Central memory CD4-positive, alpha-beta T cell (primary cell): ENCODE measurements at regions not wholly inside any gene's neighbourhood (a gene's known extent, or its start where the extent isn't known, plus 50 kb on each side); places are given as distances from the start of the nearest gene placed in this dataset.
"Not testable (repeated sequence)": the region's sequence is repeated elsewhere in the genome, so short reads cannot be mapped to it uniquely, and the experiment has no call there.

Experiments used
- DNase-seq: peaks from one replicate; pipeline ENCODE4 v3.0.0; 2022

DNA sequence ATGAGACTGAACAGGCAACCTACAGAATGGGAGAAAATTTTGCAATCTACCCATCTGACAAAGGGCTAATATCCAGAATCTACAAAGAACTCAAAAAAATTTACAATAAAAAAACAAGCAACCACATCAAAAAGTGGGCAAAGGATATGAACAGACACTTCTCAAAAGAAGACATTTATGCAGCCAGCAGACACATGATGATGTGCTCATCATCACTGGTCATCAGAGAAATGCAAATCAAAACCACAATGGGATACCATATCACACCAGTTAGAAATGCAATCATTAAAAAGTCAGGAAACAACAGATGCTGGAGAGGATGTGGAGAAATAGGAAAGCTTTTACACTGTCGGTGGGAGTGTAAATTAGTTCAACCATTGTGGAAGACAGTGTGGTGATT is 51.7 kb upstream of the PAXBP1 start:
- not testable (repeated sequence) for DNase-seq

DNA sequence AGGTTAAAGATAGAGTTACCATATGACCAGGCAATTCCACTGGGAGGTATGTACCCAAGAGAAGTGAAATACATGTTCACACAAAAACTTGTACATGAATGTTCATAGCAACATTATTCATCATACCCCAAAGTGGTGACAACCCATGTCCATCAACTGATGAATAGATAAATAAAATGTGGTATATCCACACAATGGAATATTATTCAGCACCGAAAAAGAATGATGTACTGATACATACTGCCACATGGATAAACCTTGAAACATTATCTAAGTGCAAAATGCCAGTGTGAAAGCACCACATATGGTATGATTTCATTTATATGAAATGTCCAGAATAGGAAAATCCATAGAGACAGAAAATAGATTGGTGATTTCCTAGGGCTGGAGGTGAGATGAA is 53.4 kb upstream of the PAXBP1 start:
- DNase-seq = no peak

- DNase-seq = peak; percentile 22
These were observed 55.0 kb upstream of the PAXBP1 start for GRCh38 chr21:32826329-32827167.

DNA sequence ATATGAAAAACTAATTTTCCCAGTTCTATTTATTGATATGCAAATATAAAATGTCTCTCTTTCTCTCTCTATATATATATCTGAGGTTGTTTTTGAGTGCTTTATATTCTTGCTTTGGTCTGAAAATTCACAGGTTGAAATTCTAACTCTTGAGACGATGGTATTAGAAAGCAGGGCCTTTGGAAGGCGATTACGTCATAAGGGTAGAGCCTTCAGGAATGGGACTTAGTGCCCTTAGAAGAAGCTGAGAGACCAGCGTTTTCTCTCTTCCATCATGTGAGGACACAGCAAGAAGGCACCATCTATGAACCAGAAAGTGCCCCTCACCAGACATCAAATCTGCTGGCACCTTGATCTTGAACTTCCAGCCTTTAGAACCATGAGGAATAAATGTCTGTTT is 57.4 kb upstream of the PAXBP1 start:
- DNase-seq = no peak

GRCh38 chr21:32829504-32829903 is 57.9 kb upstream of the PAXBP1 start:
- DNase-seq = no peak

- not testable (repeated sequence) for DNase-seq
These were observed 60.2 kb upstream of the PAXBP1 start for GRCh38 chr21:32831779-32832178.

GRCh38 chr21:32834211-32834915 is 62.8 kb upstream of the PAXBP1 start:
- no peak for DNase-seq

GRCh38 chr21:32834916-32835235 is 63.3 kb upstream of the PAXBP1 start:
- no peak for DNase-seq

DNA sequence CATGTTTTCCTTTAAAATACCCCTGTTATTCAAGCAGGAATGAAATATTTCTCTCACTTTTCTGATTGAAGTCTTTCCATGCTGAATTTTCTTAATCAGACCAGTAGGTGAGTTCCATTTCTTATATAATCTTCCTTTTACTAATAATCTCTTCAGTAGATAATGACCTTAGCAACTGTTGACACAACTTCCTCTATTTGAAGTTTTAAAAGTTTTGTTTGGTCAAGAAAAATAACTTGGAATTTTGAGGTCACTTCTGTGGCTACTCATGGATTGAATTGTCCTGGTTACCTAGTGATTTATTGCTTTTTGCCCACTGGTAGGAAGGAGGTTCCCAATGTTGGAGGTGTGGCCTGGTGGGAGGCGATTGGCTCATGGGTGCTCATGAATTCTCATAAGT is 70.6 kb upstream of the PAXBP1 start:
- no peak for DNase-seq

- DNase-seq = no peak
These were observed 72.0 kb upstream of the PAXBP1 start for GRCh38 chr21:32843561-32843960.

DNA sequence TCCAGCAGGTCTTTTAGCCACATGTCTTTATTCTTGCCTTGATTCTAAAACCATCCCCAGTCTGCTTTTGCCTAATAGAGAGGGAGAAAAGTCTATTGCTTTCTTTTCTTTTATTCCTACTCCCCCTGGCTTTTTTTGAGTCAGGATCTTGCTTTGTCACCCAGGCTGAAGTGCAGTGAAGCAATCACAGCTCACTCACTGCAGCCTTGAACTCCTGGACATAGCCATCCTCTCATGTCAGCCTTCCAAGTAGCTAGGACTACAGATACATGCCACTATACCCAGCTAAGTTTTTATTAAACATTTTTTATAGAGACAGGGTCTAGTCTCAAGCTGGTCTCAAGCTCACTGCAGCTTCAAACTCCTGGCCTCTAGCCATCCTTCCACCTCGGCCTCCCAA is 72.5 kb upstream of the PAXBP1 start:
- no peak for DNase-seq

DNA sequence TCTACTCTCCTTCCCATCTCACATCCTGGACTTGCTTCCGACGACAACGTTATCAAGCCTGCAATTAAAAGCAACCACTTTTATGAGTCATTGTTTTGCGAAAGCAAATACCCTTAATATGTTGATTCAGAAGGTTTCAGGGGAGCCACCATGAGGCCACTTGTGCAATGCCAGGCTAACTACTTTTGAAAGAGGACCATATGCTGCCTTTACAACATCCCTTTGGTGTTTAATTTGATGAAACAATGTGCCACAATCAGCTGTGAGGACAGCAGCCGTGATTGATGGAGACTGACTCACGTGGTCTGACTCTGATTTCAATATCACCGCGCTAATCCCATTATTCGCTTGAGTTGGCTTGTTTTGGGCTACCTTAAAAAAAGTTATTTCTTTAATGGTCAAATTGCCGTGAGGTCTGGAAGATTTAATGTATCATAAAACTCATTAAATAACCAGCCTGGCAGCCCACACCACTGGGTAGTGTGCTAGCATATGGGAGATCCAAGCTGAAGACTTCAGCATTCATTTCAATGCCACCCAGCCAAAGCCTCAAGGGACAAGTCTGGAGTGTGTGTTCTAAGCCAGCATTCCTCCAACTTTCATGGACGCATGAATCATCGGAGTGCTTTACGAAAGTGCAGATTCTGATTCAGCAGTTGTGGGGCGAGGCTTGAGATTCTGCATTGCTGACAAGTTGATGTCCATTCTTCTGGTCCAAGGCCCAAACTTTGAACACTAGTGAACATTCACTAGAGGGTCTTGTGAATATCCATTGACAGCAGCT is 73.3 kb upstream of the PAXBP1 start:
- DNase-seq = no peak

GRCh38 chr21:32858628-32859027 is 87.1 kb upstream of the PAXBP1 start:
- DNase-seq = no peak

GRCh38 chr21:32860399-32860798 is 88.8 kb upstream of the PAXBP1 start:
- no peak for DNase-seq

DNA sequence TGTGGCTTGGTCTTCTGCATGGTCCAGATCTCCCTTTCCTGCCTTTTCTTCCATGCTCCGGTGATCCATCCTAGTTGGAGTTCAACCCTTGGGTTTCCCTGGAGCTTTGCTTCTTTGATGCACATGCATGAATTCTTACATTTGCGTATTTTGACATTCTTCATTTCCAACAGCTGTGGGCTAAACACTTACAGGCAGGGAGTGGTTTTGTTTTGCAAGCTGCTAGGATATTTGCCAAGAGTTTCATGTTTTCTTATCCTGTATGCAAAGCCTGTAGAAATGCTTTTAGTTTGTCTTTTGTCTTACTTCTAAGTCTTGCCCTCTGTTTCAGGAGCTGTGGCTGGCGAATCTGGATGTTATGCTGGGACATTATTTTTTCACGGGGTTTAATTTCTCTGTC is 90.3 kb upstream of the PAXBP1 start:
- DNase-seq = no peak

- DNase-seq = no peak
These were observed 96.0 kb upstream of the PAXBP1 start for GRCh38 chr21:32867597-32867996.

- DNase-seq = no peak
These were observed 97.3 kb upstream of the PAXBP1 start for GRCh38 chr21:32868631-32869454.

GRCh38 chr21:32869459-32869858 is 97.9 kb upstream of the PAXBP1 start:
- no peak for DNase-seq

DNA sequence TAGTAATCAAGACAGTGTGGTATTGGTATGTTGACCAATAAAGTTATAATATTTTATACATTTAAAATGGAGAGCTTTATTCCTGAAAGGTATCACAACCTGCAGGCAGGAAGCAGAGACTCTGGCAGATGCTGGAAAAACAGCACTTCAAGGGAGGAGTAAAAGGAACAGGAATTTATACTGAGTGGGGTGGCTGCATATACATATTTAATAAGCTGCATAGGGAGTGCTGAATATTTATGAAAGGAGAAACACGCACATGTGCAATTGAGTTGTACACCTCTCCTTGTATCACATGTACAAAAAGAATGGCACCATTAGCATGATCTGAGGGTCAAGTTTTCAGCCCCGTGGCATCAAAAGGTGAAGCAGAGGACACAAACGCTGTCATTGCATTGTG is 104.9 kb upstream of the PAXBP1 start:
- DNase-seq = no peak

GRCh38 chr21:32877888-32878287 is 106.3 kb upstream of the PAXBP1 start:
- DNase-seq = not testable (repeated sequence)

DNA sequence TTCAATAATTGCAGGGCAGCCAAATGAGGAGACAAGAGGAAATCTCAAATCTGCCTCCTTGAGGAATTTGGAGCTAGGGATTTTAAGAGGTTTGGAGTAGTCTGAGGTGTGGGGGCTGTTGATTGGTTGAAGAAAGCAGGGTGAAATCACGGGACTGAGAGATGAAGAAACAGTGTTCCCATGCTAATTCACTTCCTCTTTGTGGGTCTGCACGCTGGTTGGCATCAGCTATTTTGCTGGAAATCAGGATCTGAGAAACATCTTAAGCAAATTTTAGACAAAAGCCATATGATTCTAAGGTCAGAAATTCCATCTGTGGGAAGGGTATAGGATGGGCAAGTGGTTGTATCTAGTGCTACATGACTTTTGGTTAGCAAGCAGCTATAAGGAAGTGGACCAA is 107.1 kb upstream of the PAXBP1 start:
- no peak for DNase-seq

GRCh38 chr21:32881458-32881857 is 109.9 kb upstream of the PAXBP1 start:
- no peak for DNase-seq

GRCh38 chr21:32884062-32884461 is 112.5 kb upstream of the PAXBP1 start:
- no peak for DNase-seq
